IMR-90 (cell line): ENCODE measurements at regions not wholly inside any gene's neighbourhood (a gene's known extent, or its start where the extent isn't known, plus 50 kb on each side); places are given as distances from the start of the nearest gene placed in this dataset.

Experiments used
- ATAC-seq: fragments of 200-7000 bp; cut with Tn5 transposase; 2 replicates; pipeline ENCODE4 v1.9.1; 2020; ENCODE audit warnings: low read depth, mild to moderate bottlenecking, moderate library complexity
- BruUV-seq: library from RNA; stranded (reverse); fragments of 400-500 nt; replicated peaks from 2 replicates; lab custom pipeline; 2021; lab: Mats Ljungman, UMichigan
- CTCF ChIA-PET: fragments of 300-600 bp; formaldehyde crosslinking; extraction: SDS; loops from one replicate; lab custom pipeline; 2021; ENCODE audit warnings: antibody characterized with exemption; lab: Yijun Ruan, JAX
- POLR2A ChIA-PET: fragments of 300-600 bp; sonication (Branson Sonifier 250); formaldehyde crosslinking; loops from one replicate; lab custom pipeline; 2022; ENCODE audit warnings: antibody characterized with exemption; ENCODE audit not compliant: unreplicated experiment; lab: Charles Lee
- DNase-seq: peaks from one replicate; pipeline ENCODE4 v3.0.0; 2013
- H2AFZ ChIP-seq: replicated peaks from 2 replicates; pipeline ENCODE3; 2013; ENCODE audit warnings: low read length, mild to moderate bottlenecking; ENCODE audit not compliant: poor library complexity
- H2AK5ac ChIP-seq: 2 replicates; pipeline ENCODE4 v1.6.1; 2013; ENCODE audit warnings: low read depth, low read length, inconsistent platforms
- H2AK9ac ChIP-seq: replicated peaks from 2 replicates; pipeline ENCODE3; 2013; ENCODE audit warnings: mild to moderate bottlenecking, low read depth, low read length, moderate library complexity; ENCODE audit not compliant: poor library complexity
- H2BK120ac ChIP-seq: 2 replicates; pipeline ENCODE4 v1.6.1; 2013; ENCODE audit warnings: low read depth, low read length, inconsistent platforms
- H2BK15ac ChIP-seq: 3 replicates; pipeline ENCODE4 v1.6.1; 2013; ENCODE audit warnings: low read depth, low read length, inconsistent platforms
- H2BK20ac ChIP-seq: 2 replicates; pipeline ENCODE4 v1.6.1; 2013; ENCODE audit warnings: low read depth, mild to moderate bottlenecking, inconsistent platforms, low read length, moderate library complexity
- H2BK5ac ChIP-seq: 2 replicates; pipeline ENCODE4 v1.6.1; 2013; ENCODE audit warnings: mild to moderate bottlenecking, low read depth, low read length, inconsistent platforms; ENCODE audit not compliant: poor library complexity, severe bottlenecking
- H3K14ac ChIP-seq: replicated peaks from 2 replicates; pipeline ENCODE4 v1.6.1; 2013; ENCODE audit warnings: low read depth, low read length, inconsistent platforms
- H3K18ac ChIP-seq: 2 replicates; pipeline ENCODE4 v1.6.1; 2013; ENCODE audit warnings: low read depth, low read length, control low read depth
- H3K23ac ChIP-seq: 2 replicates; pipeline ENCODE4 v1.6.1; 2013; ENCODE audit warnings: low read depth, low read length, inconsistent platforms
- H3K27ac ChIP-seq: 2 replicates; pipeline ENCODE4 v1.5.1; 2013; ENCODE audit warnings: mild to moderate bottlenecking, control low read depth, low read length; ENCODE audit not compliant: insufficient read depth
- H3K27me3 ChIP-seq: 2 replicates; pipeline ENCODE4 v1.6.1; 2013; ENCODE audit warnings: low read length; ENCODE audit not compliant: control insufficient read depth, insufficient read depth
- H3K36me3 ChIP-seq: 2 replicates; pipeline ENCODE4 v1.6.1; 2013; ENCODE audit warnings: low read length, mixed read lengths; ENCODE audit not compliant: control insufficient read depth, insufficient read depth
- H3K4ac ChIP-seq: 2 replicates; pipeline ENCODE4 v1.6.1; 2013; ENCODE audit warnings: low read depth, low read length, inconsistent platforms
- H3K4me1 ChIP-seq: 2 replicates; pipeline ENCODE4 v1.6.1; 2013; ENCODE audit warnings: low read length, mixed read lengths; ENCODE audit not compliant: control insufficient read depth, insufficient read depth
- H3K4me2 ChIP-seq: 2 replicates; pipeline ENCODE4 v1.6.1; 2013; ENCODE audit warnings: low read depth, mild to moderate bottlenecking, control low read depth, low read length, moderate library complexity
- H3K4me3 ChIP-seq: 2 replicates; pipeline ENCODE4 v1.5.1; 2013; ENCODE audit warnings: low read depth, mild to moderate bottlenecking, control low read depth, low read length, moderate library complexity; ENCODE audit not compliant: insufficient read depth
- H3K56ac ChIP-seq: 2 replicates; pipeline ENCODE4 v1.6.1; 2013; ENCODE audit warnings: low read length, inconsistent platforms; ENCODE audit not compliant: insufficient read depth; ENCODE audit errors: extremely low read depth
- H3K79me1 ChIP-seq, 2 experiments: 2 replicates each; pipeline ENCODE4 v1.6.1; 2013; ENCODE audit warnings: low read length in 2 of 2, inconsistent platforms in 1 of 2, low read depth in 1 of 2
- H3K9ac ChIP-seq: 2 replicates; pipeline ENCODE4 v1.6.1; 2013; ENCODE audit warnings: low read depth, low read length, control low read depth
- H3K9me1 ChIP-seq: 2 replicates; pipeline ENCODE4 v1.6.1; 2013; ENCODE audit warnings: low read length, inconsistent platforms; ENCODE audit not compliant: insufficient read depth
- H3K9me3 ChIP-seq: 2 replicates; pipeline ENCODE4 v1.6.1; 2013; ENCODE audit warnings: low read length; ENCODE audit not compliant: control insufficient read depth, insufficient read depth
- H4K20me1 ChIP-seq: 2 replicates; pipeline ENCODE4 v1.6.1; 2013; ENCODE audit warnings: low read length, inconsistent platforms; ENCODE audit not compliant: insufficient read depth
- H4K5ac ChIP-seq: 2 replicates; pipeline ENCODE4 v1.6.1; 2013; ENCODE audit warnings: mild to moderate bottlenecking, low read depth, low read length, control low read depth
- H4K8ac ChIP-seq, 2 experiments: 2 replicates each; pipeline ENCODE4 v1.6.1; 2013; ENCODE audit warnings: low read depth in 2 of 2, low read length in 2 of 2, control low read depth in 1 of 2, inconsistent platforms in 1 of 2
- H4K91ac ChIP-seq: 2 replicates; pipeline ENCODE4 v1.6.1; 2013; ENCODE audit warnings: low read depth, low read length, inconsistent platforms; ENCODE audit not compliant: insufficient read depth
- BHLHE40 ChIP-seq: fragments of 150-350 bp; IDR thresholded peaks from 2 replicates; pipeline ENCODE4 v1.6.1; 2016; ENCODE audit warnings: mild to moderate bottlenecking, low read depth, low read length
- CEBPB ChIP-seq: IDR thresholded peaks from 2 replicates; pipeline ENCODE4 v1.6.1; 2012; ENCODE audit warnings: low read depth, low read length, improper control_type of control experiment
- CTCF ChIP-seq: conservative IDR thresholded peaks from 2 replicates; pipeline ENCODE4 v1.5.1; 2012; ENCODE audit warnings: mild to moderate bottlenecking, low read depth, low read length, improper control_type of control experiment
- FOS ChIP-seq: fragments of 150-350 bp; IDR thresholded peaks from 2 replicates; pipeline ENCODE4 v1.6.1; 2016; ENCODE audit warnings: low read depth, low read length
- NFE2L2 ChIP-seq: fragments of 150-350 bp; IDR thresholded peaks from 2 replicates; pipeline ENCODE4 v1.6.1; 2016; ENCODE audit warnings: low read depth, mild to moderate bottlenecking, low read length
- POLR2A ChIP-seq: IDR thresholded peaks from 2 replicates; pipeline ENCODE4 v1.6.1; 2012; ENCODE audit warnings: mild to moderate bottlenecking, low read depth, low read length
- RFX5 ChIP-seq: IDR thresholded peaks from 2 replicates; pipeline ENCODE4 v1.8.0; 2012; ENCODE audit warnings: low read depth, mild to moderate bottlenecking, low read length, moderate library complexity
- SMC3 ChIP-seq: fragments of 150-350 bp; IDR thresholded peaks from 2 replicates; pipeline ENCODE4 v1.6.1; 2016; ENCODE audit warnings: low read depth, mild to moderate bottlenecking, antibody characterized with exemption, low read length, moderate library complexity
- WGBS, 2 experiments: methylation state at CpG; one replicate each; pipeline versions ENCODE4 v1.1.5 to v1.1.7; 2013; ENCODE audit warnings: missing lambda C conversion rate in 2 of 2; ENCODE audit not compliant: insufficient read length in 1 of 2; ENCODE audit errors: extremely low coverage in 2 of 2; 5-methylcytosine and 5-hydroxymethylcytosine counted together
- dilution Hi-C: fragments of 300-500 bp; cut with HindIII; formaldehyde crosslinking; loops from one replicate; pipeline ENCODE4 v1.14.3; 2018; ENCODE audit warnings: low sequenced_read_pairs; ENCODE audit not compliant: unreplicated experiment
- in situ Hi-C: fragments of 300-500 bp; cut with MboI; formaldehyde crosslinking; loops from 3 replicates; pipeline ENCODE4 v1.14.3; 2019; ENCODE audit warnings: low sequenced_read_pairs, inconsistent platforms, mixed read lengths
- intact Hi-C: fragments of 100-400 bp; cut with micrococcal nuclease; formaldehyde crosslinking; loops from 2 replicates; pipeline ENCODE4 v1.10.0; 2022

- WGBS, 2 experiments, result 0% methylated on average over 1 of the region's 4 CpGs; no CpG with 5 or more reads in 1 of the 2 experiments
- in situ Hi-C loops, result no loop called here
- no peak overlapping the region for H4K5ac ChIP-seq
These were observed 116.0 kb upstream of the CITED2 start for GRCh38 chr6:139490482-139490881.

More at GRCh38 chr6:139490482-139490881, 116.0 kb upstream of the CITED2 start:
- ChIA-PET POLR2A (no interaction called here), CTCF (no interaction called here)
- Histone ChIP-seq H3K79me1 (no peaks in the 10 kb centered on the region), H3K4ac (no peak overlapping the region), H3K27ac (no peak overlapping the region), H4K20me1 (no peaks in the 10 kb centered on the region), H3K27me3 (no peaks in the 10 kb centered on the region), H2AK5ac (no peak overlapping the region), H2BK15ac (no peak overlapping the region), H3K14ac (no peak overlapping the region), H3K4me1 (no peaks in the 10 kb centered on the region), H3K23ac (no peak overlapping the region), H3K9ac (no peak overlapping the region), H3K4me2 (no peak overlapping the region), H3K9me1 (0 out of 2 replicates have a peak, but pooled peaks cover 2% of the 10 kb centered on the region), H2BK120ac (no peak overlapping the region), H2BK5ac (no peak overlapping the region), H2AK9ac (no peak overlapping the region), H3K56ac (no peak overlapping the region), H3K36me3 (no peaks in the 10 kb centered on the region), H3K9me3 (no peaks in the 10 kb centered on the region), H4K8ac (peak overlapping the region in 1 of 2 experiments; percentile 47; a peak in 1 of 4 replicates), H3K18ac (no peak overlapping the region; the same call in 1 of the 2 replicates), H4K91ac (no peak overlapping the region), H2BK20ac (no peak overlapping the region), H2AFZ (no peak overlapping the region), H3K4me3 (no peak overlapping the region)
- dilution Hi-C loops, result no loop called here
- TF ChIP-seq SMC3, result no peak
- no peak for TF ChIP-seq CTCF
- TF ChIP-seq BHLHE40, result no peak
- TF ChIP-seq POLR2A, result no peak
- no peak for TF ChIP-seq FOS
- no peak for TF ChIP-seq RFX5
- no peak for TF ChIP-seq NFE2L2
- no peak for TF ChIP-seq CEBPB
- BruUV-seq, result no TSS peak
- DNase-seq, result peak; percentile 58
- intact Hi-C loops, result no loop called here
- 0 out of 2 replicates have a peak, but pooled peaks have one; percentile 53 for ATAC-seq
